Epithelial cell of esophagus (primary cell): ENCODE measurements at regions not wholly inside any gene's neighbourhood (a gene's known extent, or its start where the extent isn't known, plus 50 kb on each side); places are given as distances from the start of the nearest gene placed in this dataset.
A peak's percentile ranks its signal among the peaks of the same experiment; 100 is the strongest.

Experiments
- DNase-seq: peaks from one replicate; pipeline ENCODE4 v3.0.0; 2010; ENCODE audit warnings: low read depth
- H3K4me3 ChIP-seq: 2 replicates; pipeline ENCODE4 v1.5.1; 2011; ENCODE audit warnings: mild to moderate bottlenecking, low read length, control low read depth
- TF ChIP-seq, protein P1 (sequence below): IDR thresholded peaks from 2 replicates; pipeline ENCODE4 v1.5.1; 2011; ENCODE audit warnings: low read depth, mild to moderate bottlenecking, low read length, control low read depth, inconsistent platforms; ENCODE audit not compliant: insufficient read depth; ENCODE audit errors: missing control alignments

DNA sequence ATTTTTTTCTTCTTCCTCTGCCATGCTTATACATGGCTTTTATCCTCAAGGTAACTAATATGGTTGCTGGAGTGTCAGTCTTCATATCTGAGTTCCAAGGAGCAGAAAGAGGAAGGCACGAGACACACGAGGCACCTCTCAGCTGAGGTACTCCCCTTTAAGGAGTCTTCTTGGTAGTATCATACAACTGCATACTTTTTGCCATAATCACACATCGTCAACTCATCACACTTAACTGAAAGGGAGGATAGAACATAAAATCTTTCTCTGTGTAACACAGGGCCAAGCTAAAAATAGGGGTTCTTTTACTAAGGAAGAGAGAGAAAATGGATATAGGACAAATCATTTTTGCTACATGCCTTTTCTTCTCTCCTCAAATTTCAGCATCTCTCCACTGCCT is 104.2 kb downstream of the OXSM start:
- TF ChIP-seq, protein P1, sequence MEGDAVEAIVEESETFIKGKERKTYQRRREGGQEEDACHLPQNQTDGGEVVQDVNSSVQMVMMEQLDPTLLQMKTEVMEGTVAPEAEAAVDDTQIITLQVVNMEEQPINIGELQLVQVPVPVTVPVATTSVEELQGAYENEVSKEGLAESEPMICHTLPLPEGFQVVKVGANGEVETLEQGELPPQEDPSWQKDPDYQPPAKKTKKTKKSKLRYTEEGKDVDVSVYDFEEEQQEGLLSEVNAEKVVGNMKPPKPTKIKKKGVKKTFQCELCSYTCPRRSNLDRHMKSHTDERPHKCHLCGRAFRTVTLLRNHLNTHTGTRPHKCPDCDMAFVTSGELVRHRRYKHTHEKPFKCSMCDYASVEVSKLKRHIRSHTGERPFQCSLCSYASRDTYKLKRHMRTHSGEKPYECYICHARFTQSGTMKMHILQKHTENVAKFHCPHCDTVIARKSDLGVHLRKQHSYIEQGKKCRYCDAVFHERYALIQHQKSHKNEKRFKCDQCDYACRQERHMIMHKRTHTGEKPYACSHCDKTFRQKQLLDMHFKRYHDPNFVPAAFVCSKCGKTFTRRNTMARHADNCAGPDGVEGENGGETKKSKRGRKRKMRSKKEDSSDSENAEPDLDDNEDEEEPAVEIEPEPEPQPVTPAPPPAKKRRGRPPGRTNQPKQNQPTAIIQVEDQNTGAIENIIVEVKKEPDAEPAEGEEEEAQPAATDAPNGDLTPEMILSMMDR = no peak
- H3K4me3 ChIP-seq = no peak overlapping the region
- no peak for DNase-seq

DNA sequence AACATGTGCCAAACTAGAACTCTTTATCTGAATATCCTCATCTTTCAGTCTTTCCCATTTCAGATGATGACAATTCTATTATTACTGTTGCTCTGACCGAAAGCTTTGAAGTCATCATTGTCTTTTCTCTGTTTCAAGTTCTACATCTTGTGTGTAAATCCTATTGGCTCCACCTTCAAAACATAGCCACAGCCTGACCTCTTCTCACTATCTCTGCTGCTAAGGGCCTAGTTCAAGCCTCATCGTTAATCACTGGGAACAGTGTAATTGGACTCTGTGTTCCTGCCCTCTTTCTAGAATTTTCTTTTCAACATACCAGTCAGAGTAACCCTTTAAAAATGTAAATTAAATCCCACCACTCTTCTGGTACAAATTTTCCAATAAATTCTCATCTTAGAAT is 105.1 kb downstream of the OXSM start:
- TF ChIP-seq, protein P1 = no peak
- no peak overlapping the region for H3K4me3 ChIP-seq
- DNase-seq = no peak

DNA sequence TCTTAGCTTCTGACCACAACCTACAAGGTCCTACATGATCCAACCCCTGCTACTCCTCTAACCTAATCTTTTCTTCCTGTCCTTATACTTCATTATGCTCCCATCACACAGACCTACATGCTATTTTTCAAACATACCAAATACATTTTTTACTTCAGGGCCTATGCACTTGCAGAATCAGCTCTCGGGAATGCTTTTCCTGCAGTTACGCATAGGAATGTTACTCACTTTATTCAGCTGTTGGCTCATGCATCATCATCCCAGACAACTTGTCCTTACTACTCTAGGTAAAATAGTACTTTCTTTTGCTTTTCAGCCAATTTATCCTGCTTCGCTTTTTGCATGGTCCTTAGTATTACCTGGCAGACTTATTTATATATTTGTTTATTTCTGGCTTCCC is 105.6 kb downstream of the OXSM start:
- TF ChIP-seq, protein P1 = no peak
- H3K4me3 ChIP-seq = no peak overlapping the region
- peak; percentile 54 for DNase-seq

DNA sequence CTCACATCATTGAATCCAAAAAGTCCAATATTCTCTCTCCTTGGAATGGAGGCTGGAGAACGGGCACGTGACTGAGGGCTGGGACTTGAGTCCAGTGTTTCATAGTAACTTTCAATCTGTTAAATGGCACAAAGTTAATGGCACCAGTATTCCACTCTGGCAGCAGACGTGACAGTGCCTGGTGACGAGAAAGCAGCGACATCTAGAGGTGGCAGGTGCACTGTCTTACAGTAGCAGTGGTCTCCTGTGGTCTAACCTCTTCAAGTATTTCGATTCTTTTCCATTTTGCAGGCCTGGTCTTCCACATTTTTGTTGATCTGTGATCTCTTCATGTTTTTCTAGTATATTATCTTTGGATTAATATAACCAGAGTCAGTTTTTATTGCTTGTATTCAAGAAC is 107.1 kb downstream of the OXSM start:
- TF ChIP-seq, protein P1 = peak; percentile 43
- no peak overlapping the region for H3K4me3 ChIP-seq
- peak; percentile 19 for DNase-seq

DNA sequence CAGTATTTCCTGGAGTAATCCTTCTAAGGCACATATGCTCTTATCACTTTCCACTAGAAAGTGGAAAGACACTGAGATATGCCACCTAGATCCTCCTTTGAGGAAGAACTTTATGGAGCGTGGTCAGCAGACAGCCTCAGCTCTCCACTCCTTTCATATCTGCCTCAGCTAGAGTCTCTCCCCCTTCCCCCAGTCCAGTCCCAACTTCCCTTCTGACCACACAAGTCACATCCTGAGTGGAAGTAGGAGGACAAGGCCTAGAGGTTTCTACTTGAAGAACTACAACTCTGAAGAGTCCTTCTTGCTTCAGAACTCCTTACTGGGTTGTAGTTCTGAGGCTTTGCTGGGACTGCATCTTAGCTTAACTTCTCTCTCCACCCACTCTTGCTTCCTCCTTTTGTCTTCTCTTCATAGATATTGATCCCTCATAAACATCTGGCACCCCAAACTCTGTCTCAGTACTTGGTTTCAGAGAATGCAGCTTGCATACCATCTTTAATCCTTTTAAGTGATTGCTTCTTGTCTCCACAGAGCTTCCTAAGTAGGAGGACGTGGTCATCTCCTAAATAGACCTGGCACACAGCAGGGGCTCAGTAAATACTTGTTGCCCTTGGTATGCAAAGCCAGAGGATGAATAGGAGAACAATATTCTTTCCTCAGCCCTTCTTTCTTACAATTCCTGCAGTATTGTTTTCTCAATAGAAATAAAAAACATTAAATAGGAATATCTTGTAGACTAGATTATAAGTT is 109.6 kb downstream of the OXSM start:
- TF ChIP-seq, protein P1 = no peak
- H3K4me3 ChIP-seq = no peak overlapping the region
- no peak for DNase-seq

DNA sequence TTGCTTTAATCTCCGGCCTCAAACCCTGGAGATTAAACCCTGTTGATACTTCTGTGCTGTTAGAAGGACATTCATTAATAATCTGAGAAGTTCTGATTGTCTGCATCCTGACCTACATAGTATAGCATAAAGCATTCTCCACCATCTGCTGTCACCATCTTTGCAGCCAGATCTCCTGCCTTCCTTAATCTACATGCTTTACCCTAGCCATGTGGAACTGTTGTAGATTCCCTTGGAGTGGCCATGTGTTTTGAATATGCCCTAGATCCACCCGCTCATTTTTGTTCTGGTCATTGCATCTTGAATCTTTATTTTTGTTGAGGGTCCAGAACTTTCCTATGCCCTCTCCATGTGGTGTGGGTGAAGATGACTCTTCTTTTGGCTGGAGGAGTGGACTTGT is 110.3 kb downstream of the OXSM start:
- TF ChIP-seq, protein P1 = no peak
- H3K4me3 ChIP-seq = no peak overlapping the region
- DNase-seq = no peak

DNA sequence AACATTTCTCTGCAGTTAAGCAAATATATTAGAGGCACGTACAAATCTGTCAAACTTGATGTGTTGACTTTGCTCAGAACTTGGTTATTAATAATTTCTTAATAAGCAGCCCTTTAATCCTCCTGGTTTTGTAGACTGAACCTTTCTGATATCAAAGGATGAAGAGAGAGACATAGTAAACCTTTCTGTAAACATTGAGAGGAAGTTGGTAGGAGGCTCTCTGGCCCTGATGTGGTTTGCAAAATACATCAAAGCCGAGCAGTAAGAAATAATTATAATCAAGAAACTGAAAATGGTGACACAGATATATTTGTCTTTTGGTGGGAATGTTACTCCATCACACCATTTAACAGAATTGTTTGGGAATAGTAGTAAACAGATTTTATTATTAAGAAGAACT is 111.9 kb downstream of the OXSM start:
- TF ChIP-seq, protein P1 = no peak
- H3K4me3 ChIP-seq = no peak overlapping the region
- DNase-seq = no peak
